SHP77 (cell line): ENCODE measurements at regions not wholly inside any gene's neighbourhood (a gene's known extent, or its start where the extent isn't known, plus 50 kb on each side); places are given as distances from the start of the nearest gene placed in this dataset.
A peak's percentile ranks its signal among the peaks of the same experiment; 100 is the strongest.
"Not testable (repeated sequence)": the region's sequence is repeated elsewhere in the genome, so short reads cannot be mapped to it uniquely, and the experiment has no call there.

Source experiments
- DNase-seq, 2 experiments: peaks; one replicate each; lab custom pipeline; 2025; lab: John Stamatoyannopoulos, UW

GRCh38 chr2:220556658-220557057 lies 929.2 kb downstream of the SLC4A3 start:
- no peak for DNase-seq

DNA sequence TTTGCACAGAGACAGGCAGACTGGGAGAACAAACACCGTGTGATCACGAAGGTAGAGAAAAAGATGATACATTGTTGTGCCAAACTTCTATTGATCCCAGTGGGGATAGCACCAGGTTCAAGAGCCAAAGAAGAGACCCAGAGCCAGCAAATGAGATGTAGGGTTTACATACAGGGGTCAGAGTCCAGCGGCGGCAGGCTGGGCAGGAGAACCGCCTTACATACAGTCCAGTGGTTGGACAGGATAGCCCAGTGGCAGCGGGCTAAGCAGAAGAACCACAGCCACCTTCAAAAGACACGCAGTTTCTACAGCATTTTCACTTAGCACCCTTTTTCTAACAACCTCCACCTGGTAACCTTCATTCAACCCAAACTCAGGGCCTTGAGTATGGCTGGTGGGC lies 932.8 kb downstream of the SLC4A3 start:
- no peak for DNase-seq

DNA sequence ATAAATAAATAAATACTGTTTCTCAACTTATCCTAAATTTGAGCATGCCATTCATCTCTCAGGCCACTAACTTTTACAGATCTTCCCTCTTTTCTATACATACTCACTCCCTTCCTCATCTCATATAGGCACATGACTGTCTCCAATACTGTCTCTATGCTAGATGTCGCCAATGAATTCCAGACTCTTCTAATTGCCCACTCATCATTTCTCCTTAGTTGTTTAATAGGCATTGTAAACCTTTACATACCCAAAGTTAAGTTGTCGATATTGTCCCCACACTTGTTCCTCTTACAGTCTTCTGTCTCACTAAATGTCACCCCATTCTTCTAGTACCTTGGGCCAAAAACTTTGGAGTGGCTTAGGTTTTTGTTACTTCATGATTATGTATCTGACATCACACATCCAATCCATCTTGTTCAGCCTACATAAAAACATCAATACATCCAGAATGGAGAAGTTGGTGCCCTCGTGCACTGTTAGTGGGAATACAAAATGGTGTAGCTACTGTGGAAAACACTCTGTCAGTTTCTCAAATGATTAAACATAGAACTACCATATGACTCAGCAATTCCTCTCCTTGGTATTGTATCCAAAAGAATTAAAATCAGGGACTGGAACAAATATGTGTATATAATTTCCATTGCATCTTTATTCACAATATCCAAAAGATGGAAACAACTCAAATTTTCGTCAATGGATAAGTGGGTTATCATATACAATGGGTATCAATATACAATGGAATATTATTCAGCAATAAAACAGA lies 935.1 kb downstream of the SLC4A3 start:
- no peak for DNase-seq

DNA sequence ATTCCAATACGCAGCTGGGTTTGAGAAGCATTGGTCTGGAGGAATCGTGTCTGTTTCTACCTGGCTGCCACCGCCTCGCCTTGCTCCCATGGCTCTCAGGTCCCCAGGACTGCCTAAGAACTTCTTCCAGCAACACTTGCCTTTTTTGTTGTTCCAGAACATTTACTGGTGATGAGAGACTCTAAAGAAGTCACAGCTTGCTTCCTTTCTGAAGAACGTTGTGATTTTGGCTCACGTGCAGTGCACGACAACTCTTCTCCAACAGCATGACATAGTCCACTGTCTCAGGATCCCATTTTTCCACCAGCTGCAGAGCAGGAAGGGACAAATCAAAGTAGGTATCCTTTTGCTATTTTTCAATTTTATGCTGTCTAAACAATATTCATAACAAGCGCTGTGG lies 940.9 kb downstream of the SLC4A3 start:
- DNase-seq: no peak

DNA sequence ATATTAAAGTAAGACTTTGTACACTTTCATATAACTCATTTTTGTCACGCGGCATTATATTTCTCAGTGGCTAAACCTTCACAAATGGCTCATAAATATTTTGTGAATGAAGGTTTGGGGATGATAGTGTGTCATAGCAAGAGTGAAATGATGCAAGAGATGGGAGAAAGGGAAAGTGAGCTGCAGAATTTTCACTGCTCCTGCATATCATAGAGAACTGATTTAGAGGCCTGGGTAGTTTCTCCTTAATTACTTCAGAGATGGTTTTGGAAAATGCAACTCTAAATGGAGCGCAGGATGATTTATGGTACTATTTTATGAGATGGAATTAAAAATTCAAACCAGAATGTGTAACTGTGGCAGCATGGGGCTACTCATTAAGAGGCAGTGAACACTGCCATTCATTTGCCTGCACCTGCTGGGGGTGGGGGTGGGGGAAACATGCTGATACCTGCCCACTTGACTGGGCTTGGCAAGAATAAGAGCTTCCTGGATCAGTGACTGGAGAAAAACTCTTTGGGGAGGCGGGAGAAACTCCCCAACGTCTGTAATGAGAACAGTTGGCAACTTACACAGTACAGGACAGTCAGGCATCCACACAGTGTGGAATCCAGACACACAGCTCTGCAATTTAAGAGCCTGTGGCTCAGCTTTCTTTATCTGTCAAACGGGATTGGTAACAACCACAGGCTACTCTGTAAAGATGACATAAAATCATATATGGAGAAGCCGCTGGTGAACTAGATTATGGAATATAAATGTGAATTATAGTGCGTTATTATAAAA lies 941.9 kb downstream of the SLC4A3 start:
- DNase-seq: peak; percentile 77 to 85

DNA sequence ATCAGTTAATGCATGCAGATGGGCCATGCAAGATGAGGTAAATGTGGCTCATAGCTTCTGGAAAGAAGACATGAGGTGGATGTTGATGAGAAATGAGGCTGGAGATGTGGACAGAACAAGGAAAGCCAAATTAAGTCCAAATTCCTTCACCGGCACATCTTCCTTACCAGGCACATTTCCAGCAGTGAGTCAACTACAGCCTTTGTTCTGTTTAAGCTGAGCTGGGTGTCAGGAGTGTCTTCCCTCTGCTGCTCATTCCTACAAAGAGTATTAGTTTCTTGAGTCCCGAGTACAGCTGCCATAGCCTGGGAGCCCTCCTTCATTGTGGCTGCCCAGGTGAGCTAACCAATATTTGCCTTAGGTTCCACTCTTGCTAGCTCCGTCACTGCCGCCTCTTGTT lies 945.0 kb downstream of the SLC4A3 start:
- no peak for DNase-seq

DNA sequence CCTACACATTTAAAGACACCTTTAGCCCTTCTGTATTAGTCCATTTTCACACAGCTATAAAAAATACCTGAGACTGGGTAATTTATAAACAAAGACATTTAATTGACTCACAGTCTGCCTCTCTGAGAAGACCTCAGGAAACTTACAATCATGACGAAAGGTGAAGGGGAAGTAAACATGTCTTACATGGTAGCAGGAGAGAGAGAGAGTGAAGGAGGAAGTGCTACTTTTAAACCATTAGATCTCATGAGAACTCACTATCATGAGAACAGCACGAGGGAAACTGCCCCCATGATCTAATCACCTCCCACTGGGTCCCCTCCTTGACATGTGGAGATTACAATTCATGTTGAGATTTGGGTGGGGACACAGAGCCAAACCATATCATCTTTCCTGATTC lies 946.6 kb downstream of the SLC4A3 start:
- no peak for DNase-seq

DNA sequence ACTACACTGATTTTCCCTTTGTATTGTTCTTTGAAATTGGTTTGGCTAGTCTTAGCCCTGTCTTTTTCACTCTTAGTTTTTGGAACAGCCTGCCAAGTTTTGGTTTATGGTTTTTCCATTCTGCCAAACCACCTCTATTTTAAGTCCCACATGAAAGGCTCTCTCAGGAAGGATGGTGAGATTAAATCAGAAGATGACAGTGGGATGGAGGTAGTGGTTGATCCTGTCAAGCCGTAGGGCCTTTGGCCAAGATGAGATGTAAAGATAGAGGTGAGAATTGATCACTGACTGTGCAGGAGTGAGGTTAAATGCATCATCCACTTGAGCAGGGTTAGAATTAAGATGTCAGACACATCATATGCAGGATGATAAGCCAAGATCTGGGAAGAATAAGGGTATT lies 948.5 kb downstream of the SLC4A3 start:
- no peak for DNase-seq

DNA sequence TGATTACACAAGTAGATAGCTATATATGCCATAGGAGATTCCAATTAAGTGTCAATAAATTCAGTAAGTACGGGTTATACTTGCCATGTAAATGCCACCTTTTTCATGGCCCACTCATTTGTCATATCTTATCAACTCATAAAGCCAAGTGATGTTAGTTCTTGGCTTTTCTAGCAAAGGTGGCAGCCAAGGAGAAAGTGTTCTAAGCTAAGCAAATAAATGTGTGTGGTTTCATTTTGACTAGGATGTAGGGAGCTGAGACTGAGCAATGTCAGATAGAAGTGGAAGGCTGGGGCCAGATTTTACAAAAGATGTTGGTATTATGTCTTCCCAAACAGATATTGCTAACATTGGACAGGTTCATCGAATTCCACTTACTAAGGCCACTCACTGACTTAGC lies 952.0 kb downstream of the SLC4A3 start:
- no peak for DNase-seq

- peak in 1 of 2 experiments; percentile 4 for DNase-seq
Measured at GRCh38 chr2:220580113-220580512, 952.7 kb downstream of the SLC4A3 start.

- DNase-seq: no peak
Measured at GRCh38 chr2:220583725-220584124, 956.3 kb downstream of the SLC4A3 start.

GRCh38 chr2:220585241-220585640 lies 957.8 kb downstream of the SLC4A3 start:
- DNase-seq: no peak

- DNase-seq: no peak
Measured at GRCh38 chr2:220586980-220587530, 959.6 kb downstream of the SLC4A3 start.

- DNase-seq: no peak
Measured at GRCh38 chr2:220588148-220588547, 960.7 kb downstream of the SLC4A3 start.

DNA sequence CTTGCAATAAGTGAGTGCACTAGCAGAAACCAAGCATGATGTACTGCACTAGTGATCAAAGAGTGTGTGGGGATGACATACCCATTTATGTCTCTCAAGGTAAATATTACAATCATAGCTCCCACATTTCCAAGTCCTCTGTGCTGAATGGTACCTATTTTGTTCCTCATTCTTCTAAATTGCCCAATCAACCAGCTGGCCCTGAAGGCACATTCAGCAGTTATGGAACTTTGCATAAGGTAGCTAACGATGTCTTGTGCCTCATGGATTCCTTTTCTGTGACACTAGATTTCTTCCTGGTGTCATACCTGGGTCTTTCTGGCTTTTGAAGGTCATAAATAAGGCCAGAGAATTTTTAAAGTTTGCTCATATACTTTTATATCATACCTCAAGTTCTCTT lies 963.0 kb downstream of the SLC4A3 start:
- no peak for DNase-seq

DNA sequence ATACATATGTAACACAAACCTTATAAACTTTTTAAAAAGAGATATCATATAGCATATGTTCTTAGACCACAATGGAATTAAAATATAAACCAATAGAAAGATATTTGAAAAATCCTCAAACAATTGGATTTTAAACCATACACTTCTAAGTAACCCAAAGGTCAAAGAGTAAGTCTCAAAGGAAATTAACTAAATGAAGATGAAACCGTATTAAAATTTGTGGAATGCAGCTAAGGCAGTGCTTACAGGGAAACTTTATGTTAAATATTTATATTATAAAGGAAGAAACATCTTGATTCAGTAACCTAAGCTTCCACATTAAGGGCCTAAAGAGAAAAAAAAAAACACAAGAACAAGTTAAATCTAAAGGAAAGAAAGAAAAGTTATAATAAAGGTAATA lies 966.1 kb downstream of the SLC4A3 start:
- DNase-seq: no peak

DNA sequence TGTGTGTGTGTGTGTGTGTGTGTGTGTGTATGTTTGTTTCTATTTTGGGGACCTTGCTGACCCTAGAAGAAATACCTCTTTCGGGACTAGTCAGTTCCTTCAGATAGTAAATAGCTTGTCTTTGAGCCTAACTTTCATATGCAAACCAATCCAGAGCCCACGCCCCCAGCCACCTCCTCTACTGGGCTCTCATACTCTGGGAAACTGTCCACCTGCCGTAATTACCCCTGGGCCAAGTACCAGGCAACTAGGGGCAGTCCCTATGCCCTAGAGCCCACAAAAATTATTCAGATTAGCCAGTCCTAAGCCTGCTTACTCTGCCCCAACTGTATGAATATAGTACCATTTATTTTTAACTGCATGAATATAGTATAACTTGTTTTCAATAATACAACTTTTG lies 970.4 kb downstream of the EPHA4 start:
- no peak for DNase-seq

DNA sequence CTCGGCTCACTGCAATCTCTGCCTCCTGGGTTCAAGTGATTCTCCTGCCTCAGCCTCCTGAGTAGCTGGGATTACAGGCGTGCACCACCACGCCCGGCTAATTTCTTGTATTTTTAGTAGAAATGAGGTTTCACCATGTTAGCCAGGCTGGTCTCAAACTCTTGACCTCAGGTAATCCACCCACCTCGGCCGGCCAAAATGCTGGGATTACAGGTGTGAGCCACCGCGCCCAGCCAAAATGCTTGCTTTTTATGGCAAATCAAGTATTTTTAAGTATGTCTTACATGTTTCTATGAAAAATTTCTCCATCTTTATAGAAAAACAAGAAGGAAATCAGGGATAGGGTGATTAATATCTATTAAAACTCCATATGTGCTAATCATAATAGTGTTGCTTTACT lies 959.1 kb downstream of the EPHA4 start:
- DNase-seq: not testable (repeated sequence)

GRCh38 chr2:220614064-220614463 lies 958.0 kb downstream of the EPHA4 start:
- DNase-seq: no peak

DNA sequence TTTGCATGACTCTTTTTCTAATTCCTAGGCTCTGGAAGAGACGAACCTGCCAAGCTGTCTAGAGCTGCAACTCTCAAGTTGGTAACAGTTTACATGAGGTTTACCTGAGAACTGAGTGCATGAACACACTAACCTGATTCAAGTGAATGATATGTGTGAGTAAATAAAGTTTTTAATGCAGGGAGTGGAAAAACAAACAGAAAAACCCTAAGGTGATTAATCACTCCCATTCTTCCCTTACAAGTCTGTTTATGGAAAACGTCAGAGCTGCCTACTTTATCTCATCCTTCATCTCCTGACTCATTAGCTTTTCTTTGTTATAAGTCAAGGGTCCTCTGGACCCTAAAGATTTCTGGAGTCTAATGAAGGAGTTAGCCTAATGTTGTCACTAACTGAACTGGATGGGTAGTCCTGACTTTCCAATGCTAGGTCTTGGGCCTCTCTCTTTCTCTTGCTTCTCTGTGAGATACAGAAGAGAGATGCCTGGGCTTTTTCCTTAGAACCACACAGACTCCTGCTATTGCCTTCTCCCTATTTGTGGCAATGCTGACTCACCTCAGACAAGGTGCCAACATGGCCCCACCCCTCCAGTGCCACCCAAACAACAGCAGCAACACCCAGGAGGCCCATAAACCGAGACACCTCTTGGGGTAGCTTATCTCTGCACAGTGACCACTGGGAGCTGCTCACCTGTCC lies 952.4 kb downstream of the EPHA4 start:
- no peak for DNase-seq

DNA sequence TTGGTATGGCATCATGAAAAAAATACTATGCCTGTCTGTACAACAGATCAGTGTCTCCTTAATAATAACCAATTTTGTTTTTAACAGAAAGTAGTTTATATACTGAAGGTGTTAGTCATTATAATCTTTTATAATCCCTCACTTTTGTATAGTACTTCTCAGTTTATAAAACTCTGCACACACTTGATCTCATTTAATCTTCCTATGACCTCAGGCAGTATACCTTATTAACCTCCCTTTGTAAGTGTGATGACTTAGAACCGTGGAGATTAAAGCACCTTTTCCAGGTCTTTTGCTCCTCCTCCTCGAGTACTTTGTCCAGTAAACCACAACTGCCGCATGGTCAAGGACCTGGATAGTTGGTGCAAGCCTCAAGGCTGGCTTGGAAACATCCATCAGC lies 945.5 kb downstream of the EPHA4 start:
- no peak for DNase-seq

DNA sequence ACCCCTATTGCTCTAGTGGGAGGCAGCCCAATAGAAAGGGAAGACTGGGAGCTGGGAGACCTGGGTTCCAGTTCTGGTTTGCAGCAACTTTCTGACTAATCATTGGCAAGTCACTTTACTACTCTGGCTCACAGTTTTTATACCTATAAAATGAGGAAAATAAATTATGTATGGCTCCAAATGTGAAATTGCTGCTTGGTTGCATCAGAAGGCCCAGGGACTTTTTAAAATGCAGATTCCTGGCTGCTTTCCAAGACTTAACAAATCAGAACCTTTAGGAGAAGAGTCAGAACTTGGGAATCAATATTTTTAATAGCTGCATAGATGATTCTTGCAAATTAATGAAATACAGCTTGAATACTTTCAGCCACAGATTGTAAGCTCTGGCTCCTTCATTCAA lies 943.9 kb downstream of the EPHA4 start:
- DNase-seq: no peak

DNA sequence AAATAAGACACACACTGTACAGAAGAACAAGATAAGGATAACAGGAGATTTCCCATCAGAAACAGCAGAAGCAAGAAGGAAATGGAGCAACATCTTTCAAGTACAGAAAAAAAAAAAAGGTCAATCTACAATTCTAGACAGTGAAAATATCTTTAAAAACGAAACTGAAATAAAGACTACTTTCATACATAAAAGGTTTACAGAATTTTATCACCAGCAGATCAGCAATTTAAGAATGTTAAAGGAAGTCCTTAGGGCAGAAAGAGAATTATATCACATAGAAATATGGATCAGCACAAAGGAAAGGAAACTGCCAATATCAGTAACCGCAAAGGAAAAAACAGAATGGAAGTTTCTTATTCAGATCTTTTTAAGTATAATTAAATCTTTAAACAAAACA lies 931.0 kb downstream of the EPHA4 start:
- DNase-seq: no peak
